ENCODE measurements at regions not wholly inside any gene's neighbourhood (a gene's known extent, or its start where the extent isn't known, plus 50 kb on each side); places are given as distances from the start of the nearest gene placed in this dataset.

DNA sequence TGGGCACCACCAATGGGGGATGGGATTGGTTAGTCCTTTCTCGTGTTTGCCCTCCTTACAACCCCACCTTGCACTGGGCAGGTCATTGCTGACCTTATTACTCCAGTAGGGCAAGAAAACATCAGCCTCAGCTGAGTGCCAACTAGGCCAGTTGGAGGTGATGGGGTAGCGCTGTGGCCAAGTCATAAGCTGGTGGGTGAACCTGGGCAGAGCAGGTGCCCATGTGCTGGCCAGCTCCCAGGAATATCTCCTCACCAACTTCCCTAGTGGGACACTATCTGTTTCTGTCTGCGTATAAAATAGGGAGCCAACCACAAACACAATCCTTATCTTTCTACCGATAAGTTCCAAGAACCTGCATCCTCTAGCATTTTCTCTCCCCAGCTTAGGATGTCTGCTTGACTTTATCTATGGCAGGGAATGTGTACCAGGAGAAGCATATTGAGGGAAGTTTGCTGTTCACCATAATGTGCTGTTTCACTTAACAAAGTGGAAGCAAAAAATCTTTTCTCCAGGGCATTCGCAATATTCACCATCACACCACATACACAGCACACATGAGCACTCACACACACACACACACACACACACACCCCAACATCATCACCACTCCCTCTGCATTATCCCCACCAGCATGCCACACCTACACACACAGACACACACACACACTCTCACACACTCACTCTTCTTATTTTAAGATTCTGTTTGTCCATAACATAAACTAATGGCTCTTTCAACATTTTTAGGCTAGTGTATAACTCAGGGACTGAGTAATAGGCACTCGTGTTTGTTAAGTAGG lies 390.0 kb downstream of the ENC1 start:
- TF ChIP-seq YY1 (IDR thresholded peaks at IDR 0.05; ENCODE audit: low read depth) (no peak), RAD21 (IDR thresholded peaks at IDR 0.05; ENCODE audit: low read depth) (no peak), ZBTB7A (IDR thresholded peaks at IDR 0.05; ENCODE audit: low read depth) (no peak), TCF12 (IDR thresholded peaks at IDR 0.05; ENCODE audit: low read depth) (no peak), NFIC (IDR thresholded peaks at IDR 0.05) (no peak)
- TF ChIP-seq, protein P1, sequence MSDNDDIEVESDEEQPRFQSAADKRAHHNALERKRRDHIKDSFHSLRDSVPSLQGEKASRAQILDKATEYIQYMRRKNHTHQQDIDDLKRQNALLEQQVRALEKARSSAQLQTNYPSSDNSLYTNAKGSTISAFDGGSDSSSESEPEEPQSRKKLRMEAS (IDR thresholded peaks at IDR 0.05) = no peak
- TF ChIP-seq, protein P2, sequence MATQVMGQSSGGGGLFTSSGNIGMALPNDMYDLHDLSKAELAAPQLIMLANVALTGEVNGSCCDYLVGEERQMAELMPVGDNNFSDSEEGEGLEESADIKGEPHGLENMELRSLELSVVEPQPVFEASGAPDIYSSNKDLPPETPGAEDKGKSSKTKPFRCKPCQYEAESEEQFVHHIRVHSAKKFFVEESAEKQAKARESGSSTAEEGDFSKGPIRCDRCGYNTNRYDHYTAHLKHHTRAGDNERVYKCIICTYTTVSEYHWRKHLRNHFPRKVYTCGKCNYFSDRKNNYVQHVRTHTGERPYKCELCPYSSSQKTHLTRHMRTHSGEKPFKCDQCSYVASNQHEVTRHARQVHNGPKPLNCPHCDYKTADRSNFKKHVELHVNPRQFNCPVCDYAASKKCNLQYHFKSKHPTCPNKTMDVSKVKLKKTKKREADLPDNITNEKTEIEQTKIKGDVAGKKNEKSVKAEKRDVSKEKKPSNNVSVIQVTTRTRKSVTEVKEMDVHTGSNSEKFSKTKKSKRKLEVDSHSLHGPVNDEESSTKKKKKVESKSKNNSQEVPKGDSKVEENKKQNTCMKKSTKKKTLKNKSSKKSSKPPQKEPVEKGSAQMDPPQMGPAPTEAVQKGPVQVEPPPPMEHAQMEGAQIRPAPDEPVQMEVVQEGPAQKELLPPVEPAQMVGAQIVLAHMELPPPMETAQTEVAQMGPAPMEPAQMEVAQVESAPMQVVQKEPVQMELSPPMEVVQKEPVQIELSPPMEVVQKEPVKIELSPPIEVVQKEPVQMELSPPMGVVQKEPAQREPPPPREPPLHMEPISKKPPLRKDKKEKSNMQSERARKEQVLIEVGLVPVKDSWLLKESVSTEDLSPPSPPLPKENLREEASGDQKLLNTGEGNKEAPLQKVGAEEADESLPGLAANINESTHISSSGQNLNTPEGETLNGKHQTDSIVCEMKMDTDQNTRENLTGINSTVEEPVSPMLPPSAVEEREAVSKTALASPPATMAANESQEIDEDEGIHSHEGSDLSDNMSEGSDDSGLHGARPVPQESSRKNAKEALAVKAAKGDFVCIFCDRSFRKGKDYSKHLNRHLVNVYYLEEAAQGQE (IDR thresholded peaks at IDR 0.05; ENCODE audit: low read depth) = no peak

DNA sequence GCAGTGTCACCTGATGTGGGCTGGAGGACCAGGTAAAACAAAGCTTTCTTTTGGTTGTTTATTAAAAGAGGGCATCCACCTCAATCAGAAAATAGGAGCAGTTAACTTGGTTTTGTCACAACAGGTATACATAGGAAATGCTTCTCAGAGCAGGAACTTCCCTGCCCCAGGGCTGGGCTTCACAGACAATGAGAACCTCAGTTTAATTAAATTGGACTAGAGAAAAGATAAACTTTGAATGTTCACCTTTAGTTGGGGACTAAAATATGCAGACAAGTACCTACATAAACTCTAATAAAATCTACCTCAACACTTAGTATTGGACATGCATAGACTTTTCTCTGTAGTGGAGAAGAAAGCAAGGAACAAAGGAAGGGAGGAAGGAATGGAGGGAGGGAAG lies 392.0 kb downstream of the ENC1 start:
- TF ChIP-seq CREB1 (IDR thresholded peaks at IDR 0.05; ENCODE audit: low read depth) (no peak), EP300 (IDR thresholded peaks at IDR 0.05; ENCODE audit: borderline replicate concordance) (no peak), TCF12 (IDR thresholded peaks at IDR 0.05; ENCODE audit: low read depth) (no peak), RAD21 (IDR thresholded peaks at IDR 0.05; ENCODE audit: low read depth) (no peak), FOXM1 (IDR thresholded peaks at IDR 0.05; ENCODE audit: borderline replicate concordance, low read depth) (no peak), ZBTB7A (IDR thresholded peaks at IDR 0.05; ENCODE audit: low read depth) (no peak), TEAD4 (IDR thresholded peaks at IDR 0.05) (no peak), TAF1 (IDR thresholded peaks at IDR 0.05; ENCODE audit: low read depth) (no peak), NFIC (IDR thresholded peaks at IDR 0.05) (no peak), EGR1 (IDR thresholded peaks at IDR 0.05) (no peak), CEBPB (IDR thresholded peaks at IDR 0.05) (no peak), YY1 (IDR thresholded peaks at IDR 0.05; ENCODE audit: low read depth) (no peak)
- TF ChIP-seq, protein P3, sequence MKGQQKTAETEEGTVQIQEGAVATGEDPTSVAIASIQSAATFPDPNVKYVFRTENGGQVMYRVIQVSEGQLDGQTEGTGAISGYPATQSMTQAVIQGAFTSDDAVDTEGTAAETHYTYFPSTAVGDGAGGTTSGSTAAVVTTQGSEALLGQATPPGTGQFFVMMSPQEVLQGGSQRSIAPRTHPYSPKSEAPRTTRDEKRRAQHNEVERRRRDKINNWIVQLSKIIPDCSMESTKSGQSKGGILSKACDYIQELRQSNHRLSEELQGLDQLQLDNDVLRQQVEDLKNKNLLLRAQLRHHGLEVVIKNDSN (IDR thresholded peaks at IDR 0.05) = no peak
- TF ChIP-seq, protein P1 (IDR thresholded peaks at IDR 0.05) = no peak
- TF ChIP-seq, protein P2 (IDR thresholded peaks at IDR 0.05; ENCODE audit: low read depth) = no peak

DNA sequence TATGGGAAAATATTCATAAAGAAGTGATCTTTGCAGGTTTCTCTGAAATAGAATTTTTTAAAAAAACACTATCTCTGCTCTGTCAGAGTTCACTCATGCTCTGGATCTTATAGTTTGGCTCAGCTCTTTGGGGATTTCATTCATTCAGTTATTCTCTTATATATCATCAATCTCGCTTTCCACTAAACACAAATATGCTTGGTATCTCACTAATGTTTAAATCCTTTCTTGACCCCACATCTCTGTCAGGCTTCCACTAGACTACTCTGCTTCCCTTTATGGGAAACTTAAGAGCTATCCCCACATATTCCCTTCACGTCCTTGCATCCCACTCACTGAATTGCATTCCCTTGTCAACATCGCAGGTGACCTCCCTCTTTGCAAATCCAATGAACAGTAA lies 396.1 kb downstream of the ENC1 start:
- TF ChIP-seq ZBTB7A (IDR thresholded peaks at IDR 0.05; ENCODE audit: low read depth) (no peak), TCF12 (IDR thresholded peaks at IDR 0.05; ENCODE audit: low read depth) (no peak)

DNA sequence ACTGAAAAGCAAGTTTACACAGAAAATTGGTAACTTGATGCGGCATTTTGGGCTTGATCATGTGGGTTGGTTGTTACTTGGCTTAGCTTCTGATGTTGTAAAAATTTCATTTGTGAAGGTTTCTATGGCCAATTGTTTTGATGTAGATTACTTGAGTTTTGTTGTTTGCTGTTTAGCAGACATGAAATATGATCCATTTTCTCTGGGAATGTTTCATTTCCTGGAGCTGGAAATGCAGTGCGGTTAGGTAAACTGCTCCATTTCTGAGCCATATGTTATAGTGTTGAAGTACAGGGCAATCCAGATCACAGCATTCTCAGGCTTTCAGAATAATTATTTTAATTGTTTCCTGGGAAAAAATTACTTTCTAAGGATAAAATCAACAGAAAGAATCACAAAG lies 396.9 kb downstream of the ENC1 start:
- no peak for TF ChIP-seq ZBTB7A (IDR thresholded peaks at IDR 0.05; ENCODE audit: low read depth)
- no peak for TF ChIP-seq EP300 (IDR thresholded peaks at IDR 0.05; ENCODE audit: borderline replicate concordance)
- TF ChIP-seq RAD21 (IDR thresholded peaks at IDR 0.05; ENCODE audit: low read depth) = no peak
- no peak for TF ChIP-seq CREB1 (IDR thresholded peaks at IDR 0.05; ENCODE audit: low read depth)
- no peak for TF ChIP-seq TEAD4 (IDR thresholded peaks at IDR 0.05)
- no peak for TF ChIP-seq EGR1 (IDR thresholded peaks at IDR 0.05)
- TF ChIP-seq YY1 (IDR thresholded peaks at IDR 0.05; ENCODE audit: low read depth) = no peak
- TF ChIP-seq TAF1 (IDR thresholded peaks at IDR 0.05; ENCODE audit: low read depth) = no peak
- TF ChIP-seq, protein P1 (IDR thresholded peaks at IDR 0.05) = no peak
- TF ChIP-seq NFIC (IDR thresholded peaks at IDR 0.05) = no peak
- TF ChIP-seq, protein P3 (IDR thresholded peaks at IDR 0.05) = no peak
- TF ChIP-seq, protein P2 (IDR thresholded peaks at IDR 0.05; ENCODE audit: low read depth) = no peak
- TF ChIP-seq TCF12 (IDR thresholded peaks at IDR 0.05; ENCODE audit: low read depth) = no peak
- TF ChIP-seq CEBPB (IDR thresholded peaks at IDR 0.05) = no peak
- no peak for TF ChIP-seq FOXM1 (IDR thresholded peaks at IDR 0.05; ENCODE audit: borderline replicate concordance, low read depth)
